HL-60 (cell line): ENCODE measurements at regions not wholly inside any gene's neighbourhood (a gene's known extent, or its start where the extent isn't known, plus 50 kb on each side); places are given as distances from the start of the nearest gene placed in this dataset.

ENCODE experiments used
- CTCF ChIP-seq: IDR thresholded peaks from one replicate; pipeline ENCODE4 v1.5.1; 2011; ENCODE audit warnings: low read length, control low read depth, inconsistent platforms; ENCODE audit not compliant: insufficient read depth
- GABPA ChIP-seq: IDR thresholded peaks from 2 replicates; pipeline ENCODE4 v1.6.1; 2012; ENCODE audit warnings: low read depth
- POLR2AphosphoS5 ChIP-seq: IDR thresholded peaks from 2 replicates; pipeline ENCODE4 v1.6.1; 2012; ENCODE audit warnings: low read depth

GRCh38 chr10:64283621-64284020, 762.4 kb downstream of the REEP3 start:
- TF ChIP-seq CTCF (no peak), POLR2AphosphoS5 (no peak), GABPA (no peak)
